SJSA1 (cell line): ENCODE measurements at regions not wholly inside any gene's neighbourhood (a gene's known extent, or its start where the extent isn't known, plus 50 kb on each side); places are given as distances from the start of the nearest gene placed in this dataset.
A peak's percentile ranks its signal among the peaks of the same experiment; 100 is the strongest.
"Not testable (repeated sequence)": the region's sequence is repeated elsewhere in the genome, so short reads cannot be mapped to it uniquely, and the experiment has no call there.

ENCODE experiments used
- DNase-seq, 2 experiments: peaks; one replicate each; pipeline ENCODE4 v3.0.0-alpha.2; 2015 to 2020; ENCODE audit warnings: low spot score in 2 of 2, low read depth in 1 of 2
- H3K27ac ChIP-seq: fragments of 250-450 bp; sonication (Bioruptor Pico); 2 replicates; pipeline ENCODE4 v1.5.1; 2020; ENCODE audit warnings: mild to moderate bottlenecking, moderate library complexity
- H3K27me3 ChIP-seq: fragments of 250-450 bp; sonication (Bioruptor Pico); replicated peaks from 2 replicates; pipeline ENCODE4 v1.5.1; 2020; ENCODE audit warnings: mild to moderate bottlenecking, moderate library complexity
- H3K36me3 ChIP-seq: fragments of 250-450 bp; sonication (Bioruptor Pico); 2 replicates; pipeline ENCODE4 v1.5.1; 2020; ENCODE audit warnings: mild to moderate bottlenecking
- H3K4me1 ChIP-seq: fragments of 250-450 bp; sonication (Bioruptor Pico); replicated peaks from 2 replicates; pipeline ENCODE4 v1.6.1; 2021; ENCODE audit warnings: mild to moderate bottlenecking
- H3K4me3 ChIP-seq: fragments of 250-450 bp; sonication (Bioruptor Pico); 2 replicates; pipeline ENCODE4 v1.5.1; 2020; ENCODE audit warnings: mild to moderate bottlenecking
- H3K9me3 ChIP-seq: fragments of 250-450 bp; sonication (Bioruptor Pico); replicated peaks from 2 replicates; pipeline ENCODE4 v1.5.1; 2020; ENCODE audit warnings: mild to moderate bottlenecking

DNA sequence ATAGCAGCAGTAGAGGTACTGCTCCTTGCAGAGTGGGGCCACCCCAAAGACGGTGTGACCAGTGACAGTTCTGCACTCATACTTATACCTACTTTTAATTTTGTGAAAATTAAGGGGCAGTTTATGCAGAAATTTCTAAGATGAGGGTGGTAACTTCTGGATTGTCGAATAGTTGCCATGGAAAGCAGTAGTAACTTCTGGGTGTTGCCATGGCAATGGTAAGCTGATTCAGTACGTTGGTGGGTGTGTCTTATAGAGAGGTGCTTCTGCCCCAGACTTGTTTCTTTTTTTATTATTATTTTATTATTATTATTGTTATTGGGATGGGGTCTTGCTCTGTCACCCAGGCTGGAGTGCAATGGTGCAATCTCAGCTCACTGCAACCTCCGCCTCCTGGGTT, 82.8 kb upstream of the L3MBTL4 start:
- no peaks in the 10 kb centered on the region for H3K4me1 ChIP-seq
- no peak for DNase-seq
- no peaks in the 10 kb centered on the region for H3K9me3 ChIP-seq
- H3K27ac ChIP-seq = no peak overlapping the region
- peaks cover 10% of the 10 kb centered on the region; the same call in 1 of the 2 replicates for H3K27me3 ChIP-seq
- H3K4me3 ChIP-seq = no peak overlapping the region
- no peaks in the 10 kb centered on the region for H3K36me3 ChIP-seq

GRCh38 chr18:6498289-6498856, 83.7 kb upstream of the L3MBTL4 start:
- DNase-seq = no peak
- Histone ChIP-seq H3K27ac (no peak overlapping the region), H3K4me3 (no peak overlapping the region), H3K36me3 (no peaks in the 10 kb centered on the region), H3K27me3 (peaks cover 10% of the 10 kb centered on the region; the same call in 1 of the 2 replicates), H3K4me1 (no peaks in the 10 kb centered on the region), H3K9me3 (no peaks in the 10 kb centered on the region)

DNA sequence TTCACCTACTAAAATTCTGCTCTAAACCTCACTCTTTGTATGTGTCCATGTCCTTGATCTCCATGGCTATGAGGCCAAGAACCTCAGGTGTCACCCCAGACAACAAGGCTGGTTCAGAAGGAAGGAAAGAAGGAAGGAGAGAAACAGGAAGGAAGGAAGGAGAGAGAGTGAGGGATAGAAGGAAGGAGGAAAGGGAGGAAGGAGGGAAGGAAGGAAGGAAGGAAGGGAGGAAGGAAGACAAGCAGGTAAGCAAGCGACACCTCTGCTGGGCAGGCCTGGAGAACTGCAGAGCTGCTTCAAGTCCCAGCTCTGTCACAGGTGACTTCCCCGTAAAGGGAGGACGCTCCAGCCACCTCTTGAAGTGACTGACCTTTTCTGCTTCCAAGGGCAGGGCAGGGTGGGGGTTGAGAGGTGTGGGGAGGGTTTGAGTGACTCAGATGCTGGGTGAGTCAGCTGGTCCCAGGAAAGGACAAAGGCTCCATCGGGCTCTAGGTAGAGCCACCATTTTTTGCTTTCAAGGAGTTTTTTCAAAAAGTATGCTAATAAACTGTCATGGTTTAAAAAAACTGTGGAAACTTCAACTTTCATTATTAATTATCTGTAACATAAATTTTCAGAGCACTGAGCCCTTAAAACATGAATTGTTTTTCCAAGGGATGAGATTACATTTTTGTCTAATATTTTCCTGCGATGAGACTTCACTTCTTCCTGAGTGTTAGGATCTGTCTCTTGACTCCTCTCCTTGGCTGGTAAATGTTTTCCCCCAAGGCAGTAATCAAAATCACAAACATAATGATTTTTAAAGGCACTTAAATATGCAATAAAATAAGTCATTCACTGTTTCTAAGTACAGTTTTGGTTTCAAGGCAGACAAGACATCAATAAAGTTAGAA, 90.1 kb upstream of the L3MBTL4 start:
- H3K4me3 ChIP-seq = no peak overlapping the region
- H3K9me3 ChIP-seq = no peaks in the 10 kb centered on the region
- H3K36me3 ChIP-seq = no peaks in the 10 kb centered on the region
- H3K27ac ChIP-seq = no peak overlapping the region
- H3K27me3 ChIP-seq = 0 out of 2 replicates have a peak, but pooled peaks cover 4% of the 10 kb centered on the region
- DNase-seq = no peak
- H3K4me1 ChIP-seq = peaks cover 4% of the 10 kb centered on the region

DNA sequence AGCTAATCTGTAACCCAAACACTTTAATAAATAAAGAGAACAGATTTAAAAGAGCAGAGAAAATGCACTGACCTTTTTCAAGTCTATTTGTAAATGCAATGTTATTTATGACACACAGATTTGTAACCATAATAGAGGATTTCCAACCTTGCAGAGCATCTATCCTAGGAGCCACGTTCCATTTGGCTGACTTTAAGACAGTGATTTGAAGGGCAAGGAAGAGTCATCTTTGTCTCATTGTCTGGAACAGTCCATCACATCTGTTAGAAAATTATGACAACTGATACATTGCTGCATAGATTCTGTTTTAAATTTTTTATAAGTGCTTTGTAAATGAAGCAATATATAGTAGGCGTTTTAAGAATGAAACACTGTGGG, 90.8 kb upstream of the L3MBTL4 start:
- Histone ChIP-seq H3K36me3 (no peaks in the 10 kb centered on the region), H3K27ac (no peak overlapping the region), H3K4me1 (peaks cover 10% of the 10 kb centered on the region), H3K27me3 (no peaks in the 10 kb centered on the region), H3K4me3 (no peak overlapping the region), H3K9me3 (no peaks in the 10 kb centered on the region)
- no peak for DNase-seq

GRCh38 chr18:6509417-6509816, 94.7 kb upstream of the L3MBTL4 start:
- Histone ChIP-seq H3K36me3 (no peaks in the 10 kb centered on the region), H3K4me3 (no peak overlapping the region), H3K27ac (no peak overlapping the region), H3K4me1 (peaks cover 10% of the 10 kb centered on the region), H3K9me3 (no peaks in the 10 kb centered on the region), H3K27me3 (no peaks in the 10 kb centered on the region)
- no peak for DNase-seq

- peak in 1 of 2 experiments; percentile 42 for DNase-seq
- H3K4me3 ChIP-seq = no peak overlapping the region
- no peaks in the 10 kb centered on the region for H3K36me3 ChIP-seq
- no peaks in the 10 kb centered on the region for H3K27me3 ChIP-seq
- no peaks in the 10 kb centered on the region for H3K9me3 ChIP-seq
- H3K4me1 ChIP-seq = peaks cover 10% of the 10 kb centered on the region
- no peak overlapping the region for H3K27ac ChIP-seq
These were observed 95.1 kb upstream of the L3MBTL4 start for GRCh38 chr18:6509832-6510231.

DNA sequence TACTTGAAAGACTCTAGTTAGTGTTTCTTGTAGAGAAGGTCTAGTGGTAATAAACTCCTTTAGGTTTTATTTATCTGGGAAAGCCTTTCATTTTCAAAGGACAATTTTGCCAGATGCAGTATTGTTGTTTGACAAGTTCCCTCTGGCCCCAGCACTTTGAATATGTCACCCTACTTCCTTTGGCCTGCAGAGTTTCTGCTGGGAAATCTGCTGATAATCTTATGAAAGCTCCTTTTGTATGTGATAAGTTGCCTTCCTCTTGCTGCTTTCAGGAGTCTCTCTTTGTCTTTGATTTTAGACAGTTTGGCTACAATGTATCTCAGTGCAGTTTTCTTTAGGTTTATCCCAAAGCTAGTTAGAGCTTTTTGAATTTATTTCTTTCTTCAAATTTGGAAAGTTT, 106.2 kb upstream of the L3MBTL4 start:
- no peaks in the 10 kb centered on the region for H3K36me3 ChIP-seq
- H3K4me1 ChIP-seq = no peaks in the 10 kb centered on the region
- no peak overlapping the region for H3K4me3 ChIP-seq
- H3K27me3 ChIP-seq = no peaks in the 10 kb centered on the region; the same call in 1 of the 2 replicates
- H3K27ac ChIP-seq = no peak overlapping the region
- no peaks in the 10 kb centered on the region for H3K9me3 ChIP-seq
- no peak for DNase-seq

- Histone ChIP-seq H3K27me3 (no peaks in the 10 kb centered on the region; the same call in 1 of the 2 replicates), H3K27ac (no peak overlapping the region), H3K9me3 (no peaks in the 10 kb centered on the region), H3K4me1 (no peaks in the 10 kb centered on the region), H3K4me3 (no peak overlapping the region), H3K36me3 (no peaks in the 10 kb centered on the region)
- peak; percentile 54 to 61 for DNase-seq
These were observed 107.2 kb upstream of the L3MBTL4 start for GRCh38 chr18:6521803-6522418.

DNA sequence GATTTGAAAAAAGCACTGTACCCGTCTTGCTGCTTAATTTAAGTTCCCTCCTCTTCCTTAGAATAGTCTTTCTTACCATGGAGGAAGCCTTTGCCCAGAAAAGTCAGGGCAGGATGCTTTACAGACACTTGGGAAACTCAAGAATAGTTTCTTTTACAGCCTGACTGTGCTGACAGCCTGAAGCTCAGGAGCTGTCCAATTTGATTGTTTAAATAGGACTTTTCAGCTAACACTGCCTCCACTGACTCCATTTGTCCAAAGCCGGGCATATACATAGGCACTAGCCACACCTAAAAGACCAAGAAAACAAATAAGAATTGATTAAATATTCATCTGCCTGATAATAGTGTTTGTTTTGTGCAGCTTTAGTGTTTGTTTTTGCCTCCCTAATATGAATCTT, 110.9 kb upstream of the L3MBTL4 start:
- no peak overlapping the region for H3K27ac ChIP-seq
- no peak for DNase-seq
- H3K27me3 ChIP-seq = no peaks in the 10 kb centered on the region

GRCh38 chr18:6537475-6537874, 122.8 kb upstream of the L3MBTL4 start:
- Histone ChIP-seq H3K36me3 (no peaks in the 10 kb centered on the region), H3K27me3 (no peaks in the 10 kb centered on the region), H3K9me3 (no peaks in the 10 kb centered on the region), H3K4me1 (no peaks in the 10 kb centered on the region), H3K4me3 (no peak overlapping the region), H3K27ac (no peak overlapping the region)
- DNase-seq = no peak

More for the DNA sequence above, 110.9 kb upstream of the L3MBTL4 start:
- H3K4me1 ChIP-seq = no peaks in the 10 kb centered on the region
- H3K4me3 ChIP-seq = no peak overlapping the region
- no peaks in the 10 kb centered on the region for H3K9me3 ChIP-seq
- no peaks in the 10 kb centered on the region for H3K36me3 ChIP-seq

- not testable (repeated sequence) for H3K36me3 ChIP-seq, H3K4me3 ChIP-seq, H3K9me3 ChIP-seq, H3K27ac ChIP-seq, DNase-seq, H3K27me3 ChIP-seq, H3K4me1 ChIP-seq
These were observed 126.5 kb upstream of the L3MBTL4 start for GRCh38 chr18:6541131-6541679.

DNA sequence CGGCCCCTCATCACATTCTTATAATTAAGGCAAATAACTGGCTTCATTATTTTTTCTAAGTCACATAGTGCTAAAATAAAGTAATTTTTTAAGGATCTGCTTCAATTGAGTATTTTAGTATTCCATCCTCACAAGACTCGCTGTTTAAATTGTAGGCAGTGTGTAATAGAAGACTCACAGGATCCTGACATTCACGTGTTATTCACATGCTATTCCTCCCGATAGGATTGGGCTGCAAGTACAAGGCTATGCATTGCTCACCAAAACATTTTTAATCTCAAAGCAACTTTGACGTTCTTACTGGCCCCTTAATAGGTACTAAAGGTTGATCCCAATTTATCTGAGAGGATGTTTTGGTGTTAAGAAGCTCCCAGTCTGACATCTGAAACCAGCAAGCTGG, 127.6 kb upstream of the L3MBTL4 start:
- H3K9me3 ChIP-seq = no peaks in the 10 kb centered on the region
- no peaks in the 10 kb centered on the region for H3K27me3 ChIP-seq
- DNase-seq = no peak
- H3K27ac ChIP-seq = no peak overlapping the region
- H3K36me3 ChIP-seq = no peaks in the 10 kb centered on the region
- H3K4me1 ChIP-seq = no peaks in the 10 kb centered on the region
- no peak overlapping the region for H3K4me3 ChIP-seq

- no peaks in the 10 kb centered on the region for H3K9me3 ChIP-seq
- H3K27me3 ChIP-seq = no peaks in the 10 kb centered on the region
- peak in 1 of 2 experiments; percentile 16 for DNase-seq
- H3K27ac ChIP-seq = no peak overlapping the region
- no peak overlapping the region for H3K4me3 ChIP-seq
- no peaks in the 10 kb centered on the region for H3K4me1 ChIP-seq
- no peaks in the 10 kb centered on the region for H3K36me3 ChIP-seq
These were observed 128.7 kb upstream of the L3MBTL4 start for GRCh38 chr18:6543330-6543908.
